ENCODE measurements at regions not wholly inside any gene's neighbourhood (a gene's known extent, or its start where the extent isn't known, plus 50 kb on each side); places are given as distances from the start of the nearest gene placed in this dataset.

DNA sequence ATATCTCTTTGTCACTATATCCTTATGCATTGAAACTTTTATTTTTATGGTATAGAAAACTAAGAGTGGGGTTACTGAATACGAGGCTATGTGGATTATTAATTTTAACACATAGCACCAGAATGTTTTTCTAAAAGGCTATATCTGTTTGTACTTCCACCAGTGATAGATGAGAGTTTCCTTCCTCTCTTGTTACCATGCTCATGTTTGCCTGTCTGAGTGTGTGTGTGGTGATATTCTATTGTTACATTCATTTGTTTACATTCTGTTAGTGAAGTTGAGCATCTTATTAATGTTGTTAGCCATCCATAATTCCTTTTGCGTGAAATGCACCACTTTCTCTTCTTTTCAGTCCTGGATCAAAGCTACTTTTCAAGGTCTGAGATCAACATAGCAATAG lies 54.1 kb upstream of the ALDH1A1 start:
- no peak overlapping the region for H3K4me3 ChIP-seq (ENCODE audit: low read depth, low read length)
- no peak overlapping the region for H3K4me3 Mint-ChIP-seq (ENCODE audit: unreplicated experiment)
- ChIA-PET CTCF (no interaction called here), POLR2A (no interaction called here)
- H3K27me3 Mint-ChIP-seq (ENCODE audit: insufficient read depth, unreplicated experiment): no peaks in the 10 kb centered on the region
- no peaks in the 10 kb centered on the region for H3K36me3 Mint-ChIP-seq (ENCODE audit: insufficient read depth, unreplicated experiment)
- H3K27ac Mint-ChIP-seq (ENCODE audit: unreplicated experiment): no peak overlapping the region
- no peaks in the 10 kb centered on the region for H3K36me3 ChIP-seq (ENCODE audit: control insufficient read depth, insufficient read depth, low read length)
- no peaks in the 10 kb centered on the region for H3K4me1 ChIP-seq
- TF ChIP-seq, protein P1, sequence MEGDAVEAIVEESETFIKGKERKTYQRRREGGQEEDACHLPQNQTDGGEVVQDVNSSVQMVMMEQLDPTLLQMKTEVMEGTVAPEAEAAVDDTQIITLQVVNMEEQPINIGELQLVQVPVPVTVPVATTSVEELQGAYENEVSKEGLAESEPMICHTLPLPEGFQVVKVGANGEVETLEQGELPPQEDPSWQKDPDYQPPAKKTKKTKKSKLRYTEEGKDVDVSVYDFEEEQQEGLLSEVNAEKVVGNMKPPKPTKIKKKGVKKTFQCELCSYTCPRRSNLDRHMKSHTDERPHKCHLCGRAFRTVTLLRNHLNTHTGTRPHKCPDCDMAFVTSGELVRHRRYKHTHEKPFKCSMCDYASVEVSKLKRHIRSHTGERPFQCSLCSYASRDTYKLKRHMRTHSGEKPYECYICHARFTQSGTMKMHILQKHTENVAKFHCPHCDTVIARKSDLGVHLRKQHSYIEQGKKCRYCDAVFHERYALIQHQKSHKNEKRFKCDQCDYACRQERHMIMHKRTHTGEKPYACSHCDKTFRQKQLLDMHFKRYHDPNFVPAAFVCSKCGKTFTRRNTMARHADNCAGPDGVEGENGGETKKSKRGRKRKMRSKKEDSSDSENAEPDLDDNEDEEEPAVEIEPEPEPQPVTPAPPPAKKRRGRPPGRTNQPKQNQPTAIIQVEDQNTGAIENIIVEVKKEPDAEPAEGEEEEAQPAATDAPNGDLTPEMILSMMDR (IDR thresholded peaks at IDR 0.05; ENCODE audit: insufficient read depth in 1 of 2, low read depth in 1 of 2, low read length in 1 of 2, severe bottlenecking in 1 of 2, unreplicated experiment in 1 of 2): no peak
- DNase-seq: no peak
- H3K9me3 Mint-ChIP-seq (ENCODE audit: unreplicated experiment): no peaks in the 10 kb centered on the region
- no peaks in the 10 kb centered on the region for H3K4me1 Mint-ChIP-seq (ENCODE audit: low read depth, unreplicated experiment)
- H3K9me3 ChIP-seq: no peaks in the 10 kb centered on the region
- no TSS peak for BruUV-seq (replicated peaks)
- intact Hi-C loops (cut with micrococcal nuclease; ENCODE audit: unreplicated experiment): no loop called here
- H3K27me3 ChIP-seq (replicated peaks; ENCODE audit: control insufficient read depth, insufficient read depth, low read length): no peaks in the 10 kb centered on the region

All from Caco-2 (cell line).